ENCODE measurements at regions not wholly inside any gene's neighbourhood (a gene's known extent, or its start where the extent isn't known, plus 50 kb on each side); places are given as distances from the start of the nearest gene placed in this dataset.
"Not testable (repeated sequence)": the region's sequence is repeated elsewhere in the genome, so short reads cannot be mapped to it uniquely, and the experiment has no call there.

- H3K9me3 ChIP-seq: no peaks in the 10 kb centered on the region
- no peaks in the 10 kb centered on the region for H3K36me3 ChIP-seq
- no peaks in the 10 kb centered on the region for H3K27me3 ChIP-seq
- no peak overlapping the region for H3K4me3 ChIP-seq
- no peak for DNase-seq
These were observed 60.6 kb upstream of the EMB start for GRCh38 chr5:50501491-50502228.

GRCh38 chr5:50513028-50513457 lies 72.0 kb upstream of the EMB start:
- H3K9me3 ChIP-seq, H3K4me3 ChIP-seq, H3K36me3 ChIP-seq, DNase-seq, H3K27me3 ChIP-seq: not testable (repeated sequence)

- not testable (repeated sequence) for H3K27me3 ChIP-seq, H3K4me3 ChIP-seq, H3K36me3 ChIP-seq, DNase-seq, H3K9me3 ChIP-seq
These were observed 80.0 kb upstream of the EMB start for GRCh38 chr5:50521060-50521459.

- H3K36me3 ChIP-seq, H3K4me3 ChIP-seq, DNase-seq, H3K27me3 ChIP-seq, H3K9me3 ChIP-seq: not testable (repeated sequence)
These were observed 86.5 kb upstream of the EMB start for GRCh38 chr5:50527514-50528060.

GRCh38 chr5:50535393-50535792 lies 94.3 kb upstream of the EMB start:
- Histone ChIP-seq H3K27me3 (no peaks in the 10 kb centered on the region; the same call in 1 of the 2 replicates), H3K36me3 (no peaks in the 10 kb centered on the region), H3K4me3 (no peak overlapping the region), H3K9me3 (no peaks in the 10 kb centered on the region)
- DNase-seq: no peak

GRCh38 chr5:50537534-50537933 lies 96.4 kb upstream of the EMB start:
- DNase-seq, H3K27me3 ChIP-seq, H3K9me3 ChIP-seq, H3K4me3 ChIP-seq, H3K36me3 ChIP-seq: not testable (repeated sequence)

- Histone ChIP-seq H3K4me3 (no peak overlapping the region), H3K27me3 (no peaks in the 10 kb centered on the region), H3K9me3 (no peaks in the 10 kb centered on the region), H3K36me3 (no peaks in the 10 kb centered on the region)
- no peak for DNase-seq
These were observed 106.2 kb upstream of the EMB start for GRCh38 chr5:50547303-50547702.

GRCh38 chr5:50550267-50550666 lies 109.2 kb upstream of the EMB start:
- no peaks in the 10 kb centered on the region for H3K36me3 ChIP-seq
- no peaks in the 10 kb centered on the region for H3K9me3 ChIP-seq
- H3K4me3 ChIP-seq: no peak overlapping the region
- no peaks in the 10 kb centered on the region for H3K27me3 ChIP-seq
- no peak for DNase-seq

- H3K9me3 ChIP-seq: no peaks in the 10 kb centered on the region
- no peaks in the 10 kb centered on the region for H3K36me3 ChIP-seq
- no peak overlapping the region for H3K4me3 ChIP-seq
- H3K27me3 ChIP-seq: no peaks in the 10 kb centered on the region
- no peak for DNase-seq
These were observed 109.9 kb upstream of the EMB start for GRCh38 chr5:50550993-50551392.

- no peaks in the 10 kb centered on the region for H3K9me3 ChIP-seq
- peak; percentile 2 for DNase-seq
- H3K36me3 ChIP-seq: no peaks in the 10 kb centered on the region
- H3K27me3 ChIP-seq: no peaks in the 10 kb centered on the region
- H3K4me3 ChIP-seq: no peak overlapping the region
These were observed 112.5 kb upstream of the EMB start for GRCh38 chr5:50553560-50553984.

GRCh38 chr5:50558640-50559039 lies 107.8 kb upstream of the PARP8 start:
- not testable (repeated sequence) for H3K9me3 ChIP-seq, DNase-seq, H3K36me3 ChIP-seq, H3K4me3 ChIP-seq, H3K27me3 ChIP-seq

GRCh38 chr5:50559955-50560354 lies 106.5 kb upstream of the PARP8 start:
- no peaks in the 10 kb centered on the region for H3K36me3 ChIP-seq
- H3K4me3 ChIP-seq: no peak overlapping the region
- DNase-seq: no peak
- H3K9me3 ChIP-seq: no peaks in the 10 kb centered on the region
- H3K27me3 ChIP-seq: no peaks in the 10 kb centered on the region

- Histone ChIP-seq H3K27me3 (no peaks in the 10 kb centered on the region), H3K4me3 (no peak overlapping the region), H3K36me3 (no peaks in the 10 kb centered on the region), H3K9me3 (peaks cover 1% of the 10 kb centered on the region; the same call in 1 of the 2 replicates)
- DNase-seq: no peak
These were observed 103.7 kb upstream of the PARP8 start for GRCh38 chr5:50562694-50563093.

GRCh38 chr5:50564079-50564478 lies 102.4 kb upstream of the PARP8 start:
- DNase-seq: no peak
- H3K4me3 ChIP-seq: no peak overlapping the region
- H3K9me3 ChIP-seq: peaks cover 6% of the 10 kb centered on the region; the same call in 1 of the 2 replicates
- no peaks in the 10 kb centered on the region for H3K27me3 ChIP-seq
- H3K36me3 ChIP-seq: no peaks in the 10 kb centered on the region

- Histone ChIP-seq H3K9me3 (peaks cover 6% of the 10 kb centered on the region; the same call in 1 of the 2 replicates), H3K36me3 (no peaks in the 10 kb centered on the region), H3K4me3 (no peak overlapping the region), H3K27me3 (no peaks in the 10 kb centered on the region)
- no peak for DNase-seq
These were observed 101.9 kb upstream of the PARP8 start for GRCh38 chr5:50564558-50564957.

- H3K27me3 ChIP-seq: no peaks in the 10 kb centered on the region
- H3K9me3 ChIP-seq: no peaks in the 10 kb centered on the region
- H3K4me3 ChIP-seq: no peak overlapping the region; the same call in 1 of the 2 replicates
- no peaks in the 10 kb centered on the region for H3K36me3 ChIP-seq
- no peak for DNase-seq
These were observed 92.3 kb upstream of the PARP8 start for GRCh38 chr5:50574121-50574520.

GRCh38 chr5:50575740-50576139 lies 90.7 kb upstream of the PARP8 start:
- no peak for DNase-seq
- Histone ChIP-seq H3K27me3 (no peaks in the 10 kb centered on the region), H3K36me3 (no peaks in the 10 kb centered on the region), H3K4me3 (no peak overlapping the region), H3K9me3 (no peaks in the 10 kb centered on the region)

GRCh38 chr5:50576265-50576664 lies 90.2 kb upstream of the PARP8 start:
- H3K4me3 ChIP-seq: no peak overlapping the region
- no peaks in the 10 kb centered on the region for H3K27me3 ChIP-seq
- DNase-seq: no peak
- H3K36me3 ChIP-seq: no peaks in the 10 kb centered on the region
- no peaks in the 10 kb centered on the region for H3K9me3 ChIP-seq
